ENCODE measurements at regions not wholly inside any gene's neighbourhood (a gene's known extent, or its start where the extent isn't known, plus 50 kb on each side); places are given as distances from the start of the nearest gene placed in this dataset.
A peak's percentile ranks its signal among the peaks of the same experiment; 100 is the strongest.
"Not testable (repeated sequence)": the region's sequence is repeated elsewhere in the genome, so short reads cannot be mapped to it uniquely, and the experiment has no call there.

GRCh38 chr7:12884856-12885440 is 197.5 kb downstream of the ARL4A start:
- DNase-seq (ENCODE audit: low read depth): peak; percentile 29

GRCh38 chr7:12888717-12889116 is 201.3 kb downstream of the ARL4A start:
- DNase-seq (ENCODE audit: low read depth): peak; percentile 30

GRCh38 chr7:12889391-12889790 is 202.0 kb downstream of the ARL4A start:
- no peak for DNase-seq (ENCODE audit: low read depth)

GRCh38 chr7:12890586-12890985 is 203.2 kb downstream of the ARL4A start:
- no peak for DNase-seq (ENCODE audit: low read depth)

- DNase-seq (ENCODE audit: low read depth): no peak
Observed at GRCh38 chr7:12893292-12893691, 205.9 kb downstream of the ARL4A start.

- no peak for DNase-seq (ENCODE audit: low read depth)
Observed at GRCh38 chr7:12895296-12895695, 207.9 kb downstream of the ARL4A start.

GRCh38 chr7:12896316-12896715 is 208.9 kb downstream of the ARL4A start:
- no peak for DNase-seq (ENCODE audit: low read depth)

GRCh38 chr7:12898004-12898403 is 210.6 kb downstream of the ARL4A start:
- DNase-seq (ENCODE audit: low read depth): no peak

- no peak for DNase-seq (ENCODE audit: low read depth)
Observed at GRCh38 chr7:12898620-12899019, 211.2 kb downstream of the ARL4A start.

- DNase-seq (ENCODE audit: low read depth): no peak
Observed at GRCh38 chr7:12905671-12906070, 218.2 kb downstream of the ARL4A start.

GRCh38 chr7:12907774-12908173 is 220.3 kb downstream of the ARL4A start:
- DNase-seq (ENCODE audit: low read depth): no peak

GRCh38 chr7:12909483-12909882 is 222.1 kb downstream of the ARL4A start:
- DNase-seq (ENCODE audit: low read depth): peak; percentile 3

- DNase-seq (ENCODE audit: low read depth): no peak
Observed at GRCh38 chr7:12911053-12911452, 223.6 kb downstream of the ARL4A start.

- DNase-seq (ENCODE audit: low read depth): no peak
Observed at GRCh38 chr7:12913002-12913401, 225.6 kb downstream of the ARL4A start.

- DNase-seq (ENCODE audit: low read depth): no peak
Observed at GRCh38 chr7:12917801-12918200, 230.4 kb downstream of the ARL4A start.

- no peak for DNase-seq (ENCODE audit: low read depth)
Observed at GRCh38 chr7:12921751-12922345, 234.4 kb downstream of the ARL4A start.

- no peak for DNase-seq (ENCODE audit: low read depth)
Observed at GRCh38 chr7:12923971-12924370, 236.5 kb downstream of the ARL4A start.

- no peak for DNase-seq (ENCODE audit: low read depth)
Observed at GRCh38 chr7:12926206-12926605, 238.8 kb downstream of the ARL4A start.

- DNase-seq (ENCODE audit: low read depth): no peak
Observed at GRCh38 chr7:12927635-12928434, 240.4 kb downstream of the ARL4A start.

GRCh38 chr7:12929476-12930140 is 242.2 kb downstream of the ARL4A start:
- no peak for DNase-seq (ENCODE audit: low read depth)

GRCh38 chr7:12930534-12930933 is 243.1 kb downstream of the ARL4A start:
- DNase-seq (ENCODE audit: low read depth): no peak

- not testable (repeated sequence) for DNase-seq (ENCODE audit: low read depth)
Observed at GRCh38 chr7:12931465-12931864, 244.0 kb downstream of the ARL4A start.
